Progenitor cell of endocrine pancreas (in vitro differentiated cells): ENCODE measurements at regions not wholly inside any gene's neighbourhood (a gene's known extent, or its start where the extent isn't known, plus 50 kb on each side); places are given as distances from the start of the nearest gene placed in this dataset.
"Not testable (repeated sequence)": the region's sequence is repeated elsewhere in the genome, so short reads cannot be mapped to it uniquely, and the experiment has no call there.

Source experiments
- DNase-seq: peaks from one replicate; pipeline ENCODE4 v3.0.0; 2021; ENCODE audit warnings: low spot score; ENCODE audit not compliant: unreplicated experiment
- H3K27ac Mint-ChIP-seq: 2 replicates; pipeline ENCODE4 v1.8.0; 2021; ENCODE audit warnings: mild to moderate bottlenecking, moderate library complexity, mixed read lengths
- H3K27me3 Mint-ChIP-seq: 2 replicates; pipeline ENCODE4 v1.8.0; 2021; ENCODE audit warnings: mixed read lengths
- H3K36me3 Mint-ChIP-seq: 2 replicates; pipeline ENCODE4 v1.8.0; 2022; ENCODE audit warnings: mixed read lengths; ENCODE audit not compliant: insufficient read depth
- H3K4me1 Mint-ChIP-seq: 2 replicates; pipeline ENCODE4 v1.8.0; 2021; ENCODE audit warnings: low read depth, mixed read lengths
- H3K4me3 Mint-ChIP-seq: 2 replicates; pipeline ENCODE4 v1.8.0; 2021; ENCODE audit warnings: low read depth, mild to moderate bottlenecking, moderate library complexity, mixed read lengths
- H3K9me3 Mint-ChIP-seq: 2 replicates; pipeline ENCODE4 v1.8.0; 2021; ENCODE audit warnings: low read depth, mixed read lengths
- TF ChIP-seq, protein P1 (sequence below): fragments of 200-600 bp; sonication (generic); IDR thresholded peaks from one replicate; pipeline ENCODE4 v1.5.0; 2021; ENCODE audit warnings: antibody characterized with exemption, mild to moderate bottlenecking; ENCODE audit not compliant: unreplicated experiment

DNA sequence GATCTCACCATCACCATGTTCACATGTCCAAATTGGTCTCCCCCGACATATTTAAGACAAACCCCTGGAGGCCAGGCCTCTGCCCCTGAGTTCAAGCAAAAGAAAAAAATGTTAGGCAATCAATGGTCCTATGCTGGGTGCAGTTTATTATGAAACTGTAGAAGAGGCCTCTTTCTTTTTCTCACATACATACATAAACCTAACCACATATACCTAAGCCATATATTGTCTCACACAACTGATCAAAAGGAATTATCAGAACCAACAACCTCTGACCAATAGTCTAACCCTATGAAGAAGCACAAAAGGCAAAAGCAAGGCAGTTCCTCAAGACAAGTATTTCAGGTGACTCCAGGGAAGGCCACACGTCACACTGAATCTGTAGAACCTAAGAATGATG lies 49.9 kb downstream of the ILRUN start:
- H3K4me1 Mint-ChIP-seq, result peaks cover 1% of the 10 kb centered on the region
- no peaks in the 10 kb centered on the region for H3K9me3 Mint-ChIP-seq
- TF ChIP-seq, protein P1, sequence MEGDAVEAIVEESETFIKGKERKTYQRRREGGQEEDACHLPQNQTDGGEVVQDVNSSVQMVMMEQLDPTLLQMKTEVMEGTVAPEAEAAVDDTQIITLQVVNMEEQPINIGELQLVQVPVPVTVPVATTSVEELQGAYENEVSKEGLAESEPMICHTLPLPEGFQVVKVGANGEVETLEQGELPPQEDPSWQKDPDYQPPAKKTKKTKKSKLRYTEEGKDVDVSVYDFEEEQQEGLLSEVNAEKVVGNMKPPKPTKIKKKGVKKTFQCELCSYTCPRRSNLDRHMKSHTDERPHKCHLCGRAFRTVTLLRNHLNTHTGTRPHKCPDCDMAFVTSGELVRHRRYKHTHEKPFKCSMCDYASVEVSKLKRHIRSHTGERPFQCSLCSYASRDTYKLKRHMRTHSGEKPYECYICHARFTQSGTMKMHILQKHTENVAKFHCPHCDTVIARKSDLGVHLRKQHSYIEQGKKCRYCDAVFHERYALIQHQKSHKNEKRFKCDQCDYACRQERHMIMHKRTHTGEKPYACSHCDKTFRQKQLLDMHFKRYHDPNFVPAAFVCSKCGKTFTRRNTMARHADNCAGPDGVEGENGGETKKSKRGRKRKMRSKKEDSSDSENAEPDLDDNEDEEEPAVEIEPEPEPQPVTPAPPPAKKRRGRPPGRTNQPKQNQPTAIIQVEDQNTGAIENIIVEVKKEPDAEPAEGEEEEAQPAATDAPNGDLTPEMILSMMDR, result no peak
- no peaks in the 10 kb centered on the region for H3K27me3 Mint-ChIP-seq
- H3K4me3 Mint-ChIP-seq, result no peak overlapping the region
- H3K36me3 Mint-ChIP-seq, result peaks cover 14% of the 10 kb centered on the region
- DNase-seq, result no peak
- no peak overlapping the region for H3K27ac Mint-ChIP-seq

DNA sequence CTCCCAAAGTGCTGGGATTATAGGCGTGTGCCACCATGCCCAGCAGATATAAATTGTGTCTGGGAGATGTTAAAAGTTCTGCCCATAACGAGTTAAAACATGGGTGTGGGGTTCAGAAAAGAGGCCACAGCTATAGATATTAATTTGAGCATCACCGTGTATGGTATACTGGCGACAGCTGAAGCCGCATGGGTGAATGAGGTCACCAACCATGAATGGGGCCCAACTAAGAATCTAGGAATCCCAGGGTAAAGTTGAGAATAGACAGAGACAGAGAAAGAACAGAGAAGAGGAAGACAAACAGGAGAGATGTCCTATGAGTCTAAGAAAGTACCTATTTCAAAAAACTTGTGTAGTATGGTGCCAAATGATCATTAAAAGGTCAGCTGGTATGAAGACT lies 50.9 kb downstream of the ILRUN start:
- TF ChIP-seq, protein P1, result no peak

DNA sequence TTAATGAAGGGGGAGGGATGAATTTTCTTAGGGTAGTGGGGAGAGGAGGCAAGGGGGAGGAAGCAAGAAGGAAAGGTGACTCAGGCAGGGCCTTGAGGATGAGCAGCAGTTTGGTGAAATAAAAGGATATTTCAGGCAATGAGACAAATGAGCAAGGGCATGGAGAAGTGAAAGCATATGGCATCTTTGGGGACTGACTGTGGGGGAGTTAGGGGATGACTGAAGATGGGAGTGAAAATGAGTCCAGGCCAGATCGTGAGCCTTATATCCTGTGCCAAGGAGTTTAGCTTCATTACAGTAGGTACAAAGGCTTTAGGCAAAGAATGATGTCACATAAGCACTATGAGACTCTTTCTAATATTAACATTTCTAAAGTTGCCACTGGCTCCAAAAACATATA lies 51.9 kb downstream of the ILRUN start:
- Mint-ChIP-seq H3K4me1 (peaks cover 1% of the 10 kb centered on the region), H3K9me3 (no peaks in the 10 kb centered on the region), H3K36me3 (peaks cover 15% of the 10 kb centered on the region), H3K4me3 (no peak overlapping the region), H3K27me3 (no peaks in the 10 kb centered on the region), H3K27ac (no peak overlapping the region)
- TF ChIP-seq, protein P1, result no peak
- DNase-seq, result no peak

More for the DNA sequence above, 50.9 kb downstream of the ILRUN start:
- Mint-ChIP-seq H3K9me3 (no peaks in the 10 kb centered on the region), H3K27me3 (no peaks in the 10 kb centered on the region), H3K27ac (no peak overlapping the region), H3K4me1 (peaks cover 1% of the 10 kb centered on the region), H3K36me3 (peaks cover 14% of the 10 kb centered on the region), H3K4me3 (no peak overlapping the region)
- no peak for DNase-seq

DNA sequence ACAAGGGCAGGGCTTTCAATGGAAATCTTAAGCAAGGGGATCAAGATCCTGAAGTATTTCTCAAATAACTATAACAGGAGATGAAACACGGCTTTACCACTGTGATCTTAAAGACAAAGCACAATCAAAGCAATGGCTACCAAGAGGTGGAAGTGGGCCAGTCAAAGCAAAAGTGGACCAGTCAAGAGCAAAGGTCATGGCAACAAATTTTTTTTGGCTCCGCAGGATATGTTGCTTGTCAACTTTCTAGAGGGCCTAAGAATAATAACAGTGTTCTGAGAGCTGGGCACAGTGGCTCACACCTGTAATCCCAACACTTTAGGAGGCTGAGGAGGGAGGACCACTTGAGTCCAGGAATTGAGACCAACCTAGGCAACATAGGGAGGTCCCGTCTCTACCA lies 54.1 kb downstream of the ILRUN start:
- H3K27ac Mint-ChIP-seq, result no peak overlapping the region
- H3K36me3 Mint-ChIP-seq, result peaks cover 14% of the 10 kb centered on the region
- H3K27me3 Mint-ChIP-seq, result no peaks in the 10 kb centered on the region
- no peak for DNase-seq
- no peaks in the 10 kb centered on the region for H3K9me3 Mint-ChIP-seq
- peaks cover 3% of the 10 kb centered on the region for H3K4me1 Mint-ChIP-seq
- H3K4me3 Mint-ChIP-seq, result no peak overlapping the region
- TF ChIP-seq, protein P1, result no peak

DNA sequence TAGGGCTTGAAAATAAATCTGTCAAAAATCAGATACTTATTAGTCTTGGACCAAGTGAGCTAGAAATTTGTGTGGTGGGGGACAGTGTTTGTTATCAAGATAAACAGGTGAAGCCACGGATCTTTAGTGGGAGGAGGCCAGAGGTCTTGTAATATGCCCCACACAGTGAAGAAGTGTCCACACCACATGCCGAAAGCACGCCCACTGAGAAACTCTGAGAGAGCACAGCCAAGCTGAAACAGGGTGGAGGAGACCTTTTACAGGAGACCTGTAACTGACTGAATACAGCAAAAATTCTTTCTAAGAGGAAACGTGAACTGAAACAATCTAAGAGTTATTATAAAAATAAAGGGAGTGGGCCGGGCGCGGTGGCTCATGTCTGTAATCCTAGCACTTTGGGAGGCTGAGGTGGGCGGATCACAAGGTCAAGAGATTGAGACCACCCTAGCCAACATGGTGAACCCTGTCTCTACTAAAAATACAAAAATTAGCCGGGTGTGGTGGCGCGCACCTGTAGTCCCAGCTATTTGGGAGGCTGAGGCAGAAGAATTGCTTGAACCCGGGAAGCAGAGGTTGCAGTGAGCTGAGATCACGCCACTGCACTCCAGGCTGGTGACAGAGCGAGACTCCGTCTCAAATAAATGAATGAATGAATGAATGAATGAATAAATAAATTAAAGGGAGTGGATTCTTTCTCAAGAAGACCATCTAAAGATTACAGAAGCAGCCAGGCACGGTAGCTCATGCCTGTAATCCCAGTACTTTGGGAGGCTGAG lies 56.3 kb downstream of the ILRUN start:
- not testable (repeated sequence) for DNase-seq, H3K27ac Mint-ChIP-seq, H3K36me3 Mint-ChIP-seq, H3K9me3 Mint-ChIP-seq, H3K27me3 Mint-ChIP-seq, H3K4me1 Mint-ChIP-seq, H3K4me3 Mint-ChIP-seq
